ENCODE measurements at regions not wholly inside any gene's neighbourhood (a gene's known extent, or its start where the extent isn't known, plus 50 kb on each side); places are given as distances from the start of the nearest gene placed in this dataset.

- peaks cover 9% of the 10 kb centered on the region for H3K4me1 Mint-ChIP-seq
- no peak for DNase-seq
- H3K27ac Mint-ChIP-seq = no peak overlapping the region
- ChIA-PET POLR2A (no interaction called here), CTCF (no interaction called here)
- no peaks in the 10 kb centered on the region for H3K36me3 Mint-ChIP-seq (ENCODE audit: low read depth)
- H3K27me3 Mint-ChIP-seq = no peaks in the 10 kb centered on the region
- no peak for TF ChIP-seq CTCF (IDR thresholded peaks at IDR 0.05)
- ATAC-seq (ENCODE audit: low read depth) = no peak
- H3K4me3 Mint-ChIP-seq = no peak overlapping the region
- intact Hi-C loops (cut with micrococcal nuclease) = loop anchor here (5.0 kb wide), 1 partner anchor 700 kb away; no protein-coding TSS in a partner anchor
- peaks cover 2% of the 10 kb centered on the region for H3K9me3 Mint-ChIP-seq
Observed at GRCh38 chr9:81077572-81077971, 611.8 kb downstream of the TLE1 start.

- no peak for DNase-seq
- ChIA-PET CTCF (no interaction called here), POLR2A (no interaction called here)
- no peak overlapping the region for H3K4me3 Mint-ChIP-seq
- H3K9me3 Mint-ChIP-seq = peaks cover 2% of the 10 kb centered on the region
- H3K27ac Mint-ChIP-seq = no peak overlapping the region
- peaks cover 9% of the 10 kb centered on the region for H3K4me1 Mint-ChIP-seq
- no peaks in the 10 kb centered on the region for H3K36me3 Mint-ChIP-seq (ENCODE audit: low read depth)
- no peak for TF ChIP-seq CTCF (IDR thresholded peaks at IDR 0.05)
- ATAC-seq (ENCODE audit: low read depth) = no peak
- H3K27me3 Mint-ChIP-seq = no peaks in the 10 kb centered on the region
- intact Hi-C loops (cut with micrococcal nuclease) = loop anchor here (5.0 kb wide), 1 partner anchor 699 kb away; no protein-coding TSS in a partner anchor
Observed at GRCh38 chr9:81076131-81076530, 613.2 kb downstream of the TLE1 start.

GRCh38 chr9:81074221-81074620 lies 615.1 kb downstream of the TLE1 start:
- POLR2A ChIA-PET = no interaction called here
- DNase-seq (no peak), ATAC-seq (ENCODE audit: low read depth) (no peak)
- TF ChIP-seq CTCF (IDR thresholded peaks at IDR 0.05) = no peak
- Mint-ChIP-seq H3K27me3 (no peaks in the 10 kb centered on the region), H3K9me3 (no peaks in the 10 kb centered on the region), H3K27ac (no peak overlapping the region), H3K4me3 (no peak overlapping the region), H3K4me1 (peaks cover 9% of the 10 kb centered on the region), H3K36me3 (ENCODE audit: low read depth) (no peaks in the 10 kb centered on the region)
- intact Hi-C loops (cut with micrococcal nuclease) = no loop called here
- CTCF ChIA-PET = no interaction called here

GRCh38 chr9:81073821-81074220 lies 615.5 kb downstream of the TLE1 start:
- ATAC-seq (ENCODE audit: low read depth) = no peak
- DNase-seq = no peak
- no peaks in the 10 kb centered on the region for H3K9me3 Mint-ChIP-seq
- CTCF ChIA-PET = no interaction called here
- no peaks in the 10 kb centered on the region for H3K27me3 Mint-ChIP-seq
- peaks cover 6% of the 10 kb centered on the region for H3K4me1 Mint-ChIP-seq
- H3K27ac Mint-ChIP-seq = no peak overlapping the region
- intact Hi-C loops (cut with micrococcal nuclease) = no loop called here
- H3K4me3 Mint-ChIP-seq = no peak overlapping the region
- POLR2A ChIA-PET = no interaction called here
- no peak for TF ChIP-seq CTCF (IDR thresholded peaks at IDR 0.05)
- no peaks in the 10 kb centered on the region for H3K36me3 Mint-ChIP-seq (ENCODE audit: low read depth)

GRCh38 chr9:81072758-81073157 lies 616.6 kb downstream of the TLE1 start:
- no peaks in the 10 kb centered on the region for H3K36me3 Mint-ChIP-seq (ENCODE audit: low read depth)
- no peaks in the 10 kb centered on the region for H3K9me3 Mint-ChIP-seq
- intact Hi-C loops (cut with micrococcal nuclease) = no loop called here
- no peak for TF ChIP-seq CTCF (IDR thresholded peaks at IDR 0.05)
- DNase-seq (no peak), ATAC-seq (ENCODE audit: low read depth) (no peak)
- H3K4me3 Mint-ChIP-seq = no peak overlapping the region
- no peak overlapping the region for H3K27ac Mint-ChIP-seq
- CTCF ChIA-PET = no interaction called here
- peaks cover 3% of the 10 kb centered on the region for H3K4me1 Mint-ChIP-seq
- H3K27me3 Mint-ChIP-seq = no peaks in the 10 kb centered on the region
- POLR2A ChIA-PET = no interaction called here

Measured in activated B cell treated with CpG ODN at 0.5 μM for 24 hours (primary cell).